HEK293T (cell line): ENCODE measurements at regions not wholly inside any gene's neighbourhood (a gene's known extent, or its start where the extent isn't known, plus 50 kb on each side); places are given as distances from the start of the nearest gene placed in this dataset.

Source experiments
- CTCF ChIA-PET: fragments of 350-600 bp; formaldehyde crosslinking; extraction: SDS; loops from one replicate; lab custom pipeline; 2021; ENCODE audit warnings: antibody characterized with exemption, inconsistent platforms; lab: Yijun Ruan, JAX
- POLR2A ChIA-PET: fragments of 350-600 bp; formaldehyde crosslinking; extraction: SDS; loops from one replicate; lab custom pipeline; 2020; ENCODE audit warnings: antibody characterized with exemption, inconsistent platforms; lab: Yijun Ruan, JAX
- DNase-seq: peaks from one replicate; pipeline ENCODE4 v3.0.0; 2012; ENCODE audit warnings: mixed read lengths; ENCODE audit errors: extremely low spot score
- ARNT ChIP-seq: fragments of 450-650 bp; IDR thresholded peaks from 2 replicates; pipeline ENCODE4 v1.6.1; 2017; ENCODE audit warnings: mild to moderate bottlenecking
- BHLHE40 ChIP-seq: fragments of 450-650 bp; IDR thresholded peaks from 2 replicates; pipeline ENCODE4 v1.6.1; 2016; ENCODE audit warnings: mild to moderate bottlenecking, moderate library complexity, borderline replicate concordance
- CTBP1 ChIP-seq: fragments of 450-650 bp; IDR thresholded peaks from 2 replicates; pipeline ENCODE4 v1.6.1; 2016; ENCODE audit warnings: borderline replicate concordance
- ELF4 ChIP-seq: fragments of 450-650 bp; IDR thresholded peaks from 2 replicates; pipeline ENCODE4 v1.6.1; 2017; ENCODE audit warnings: antibody characterized with exemption
- FOXA1 ChIP-seq: fragments of 450-650 bp; IDR thresholded peaks from 2 replicates; pipeline ENCODE4 v1.6.1; 2016; ENCODE audit warnings: mild to moderate bottlenecking
- FOXK2 ChIP-seq: fragments of 450-650 bp; IDR thresholded peaks from 2 replicates; pipeline ENCODE4 v1.6.1; 2016; ENCODE audit warnings: mild to moderate bottlenecking
- FOXM1 ChIP-seq: fragments of 450-650 bp; IDR thresholded peaks from 2 replicates; pipeline ENCODE4 v1.6.1; 2017; ENCODE audit warnings: mild to moderate bottlenecking, borderline replicate concordance
- HDGF ChIP-seq: fragments of 450-650 bp; IDR thresholded peaks from 2 replicates; pipeline ENCODE4 v1.6.1; 2017; ENCODE audit warnings: antibody characterized with exemption, borderline replicate concordance
- L3MBTL2 ChIP-seq: fragments of 450-650 bp; conservative IDR thresholded peaks from 2 replicates; pipeline ENCODE4 v1.6.1; 2016; ENCODE audit warnings: mild to moderate bottlenecking
- LEF1 ChIP-seq: fragments of 450-650 bp; IDR thresholded peaks from 2 replicates; pipeline ENCODE4 v1.6.1; 2017; ENCODE audit warnings: mild to moderate bottlenecking, borderline replicate concordance
- NFRKB ChIP-seq: fragments of 450-650 bp; IDR thresholded peaks from 2 replicates; pipeline ENCODE4 v1.6.1; 2016; ENCODE audit warnings: mild to moderate bottlenecking, moderate library complexity
- SP1 ChIP-seq: fragments of 450-650 bp; IDR thresholded peaks from 2 replicates; pipeline ENCODE4 v1.6.1; 2017
- SUZ12 ChIP-seq: fragments of 450-650 bp; IDR thresholded peaks from 2 replicates; pipeline ENCODE4 v1.6.1; 2016; ENCODE audit warnings: mild to moderate bottlenecking
- TARDBP ChIP-seq: fragments of 450-650 bp; IDR thresholded peaks from 2 replicates; pipeline ENCODE4 v1.6.1; 2016
- ZNF384 ChIP-seq: fragments of 450-650 bp; IDR thresholded peaks from 2 replicates; pipeline ENCODE4 v1.6.1; 2016
- TF ChIP-seq, protein P1 (sequence below): fragments of 450-650 bp; IDR thresholded peaks from 2 replicates; pipeline ENCODE4 v1.6.1; 2016

DNA sequence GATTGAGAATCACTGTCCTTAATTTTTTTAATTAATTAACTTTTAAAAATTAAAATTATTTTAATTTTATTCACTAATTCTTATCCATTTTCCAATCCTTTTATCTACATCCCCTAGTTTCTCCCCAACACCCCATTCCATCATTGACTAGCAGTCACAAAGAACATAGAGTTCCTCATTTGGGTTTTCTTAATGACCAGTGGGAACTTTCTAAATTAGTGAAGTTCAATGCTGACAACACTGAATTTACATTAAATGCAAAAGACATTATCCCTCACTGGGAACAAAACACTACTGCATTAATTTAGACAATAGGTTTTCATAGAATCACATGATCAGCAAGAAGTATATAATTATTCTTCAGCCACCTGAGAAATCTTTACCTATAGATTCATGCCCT is 80.6 kb upstream of the GLS start:
- CTCF ChIA-PET, result no interaction called here
- POLR2A ChIA-PET, result interaction anchor here (0.7 kb wide), 1 partner anchor 9 kb away, joined by 3 read pairs; no protein-coding TSS in a partner anchor
- no peak for DNase-seq
- TF ChIP-seq FOXA1 (no peak), FOXK2 (no peak), FOXM1 (no peak), SP1 (no peak), TARDBP (no peak), BHLHE40 (no peak), ELF4 (no peak), CTBP1 (no peak), ZNF384 (no peak), HDGF (no peak), LEF1 (no peak)
- TF ChIP-seq, protein P1, sequence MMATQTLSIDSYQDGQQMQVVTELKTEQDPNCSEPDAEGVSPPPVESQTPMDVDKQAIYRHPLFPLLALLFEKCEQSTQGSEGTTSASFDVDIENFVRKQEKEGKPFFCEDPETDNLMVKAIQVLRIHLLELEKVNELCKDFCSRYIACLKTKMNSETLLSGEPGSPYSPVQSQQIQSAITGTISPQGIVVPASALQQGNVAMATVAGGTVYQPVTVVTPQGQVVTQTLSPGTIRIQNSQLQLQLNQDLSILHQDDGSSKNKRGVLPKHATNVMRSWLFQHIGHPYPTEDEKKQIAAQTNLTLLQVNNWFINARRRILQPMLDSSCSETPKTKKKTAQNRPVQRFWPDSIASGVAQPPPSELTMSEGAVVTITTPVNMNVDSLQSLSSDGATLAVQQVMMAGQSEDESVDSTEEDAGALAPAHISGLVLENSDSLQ, result no peak

DNA sequence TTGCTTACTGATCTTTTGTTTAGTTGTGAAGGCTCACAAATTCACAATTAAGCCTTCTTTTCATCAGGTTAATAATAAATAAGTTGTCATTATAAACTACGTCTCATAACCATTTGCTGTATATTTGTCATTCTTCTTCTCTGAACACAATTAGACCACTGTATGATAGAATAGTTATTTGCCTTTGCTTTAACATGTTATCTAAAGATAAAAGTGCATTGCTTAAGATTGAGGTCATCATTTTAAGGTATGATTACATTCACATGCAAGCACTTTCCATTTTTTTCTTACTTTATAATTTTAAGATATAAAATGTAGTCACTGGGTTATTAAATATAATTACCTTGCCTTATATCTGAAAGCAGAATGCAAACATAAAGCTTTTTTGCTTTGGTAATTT is 80.1 kb upstream of the GLS start:
- DNase-seq, result no peak
- POLR2A ChIA-PET, result interaction anchor here (0.7 kb wide), 1 partner anchor 9 kb away, joined by 3 read pairs; no protein-coding TSS in a partner anchor
- CTCF ChIA-PET, result no interaction called here
- TF ChIP-seq L3MBTL2 (no peak), NFRKB (no peak), FOXM1 (no peak), FOXA1 (no peak), BHLHE40 (no peak), FOXK2 (no peak), CTBP1 (no peak), ELF4 (no peak), LEF1 (no peak), SUZ12 (no peak)

DNA sequence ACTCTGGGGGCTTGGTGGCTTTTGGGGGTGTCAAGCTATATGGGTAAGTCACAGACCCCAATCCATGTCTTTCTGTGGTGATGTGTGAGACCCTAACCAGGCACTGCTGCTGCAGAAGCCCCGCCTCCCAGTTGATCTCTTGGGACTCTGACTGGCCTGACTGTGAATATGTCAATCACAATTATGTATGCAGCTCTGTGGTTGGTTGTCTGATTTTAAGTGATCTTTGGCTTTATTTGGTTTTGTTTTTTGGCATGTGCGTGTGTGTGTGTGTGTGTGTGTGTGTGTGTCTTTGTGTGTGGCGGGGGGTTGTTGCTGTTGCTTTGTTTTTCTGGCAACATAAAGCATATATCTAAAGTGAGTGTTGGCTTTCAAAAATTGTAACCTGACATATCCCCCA is 78.5 kb upstream of the GLS start:
- ChIA-PET POLR2A (no interaction called here), CTCF (interaction anchor here (1.3 kb wide), 1 partner anchor 10 kb away, joined by 3 read pairs; no protein-coding TSS in a partner anchor)
- DNase-seq, result peak; percentile 22
- TF ChIP-seq, protein P1, result peak; percentile 91
- TF ChIP-seq FOXA1, result no peak
- TF ChIP-seq SUZ12, result no peak
- no peak for TF ChIP-seq ELF4
- TF ChIP-seq BHLHE40, result no peak
- TF ChIP-seq LEF1, result no peak
- TF ChIP-seq TARDBP, result no peak

DNA sequence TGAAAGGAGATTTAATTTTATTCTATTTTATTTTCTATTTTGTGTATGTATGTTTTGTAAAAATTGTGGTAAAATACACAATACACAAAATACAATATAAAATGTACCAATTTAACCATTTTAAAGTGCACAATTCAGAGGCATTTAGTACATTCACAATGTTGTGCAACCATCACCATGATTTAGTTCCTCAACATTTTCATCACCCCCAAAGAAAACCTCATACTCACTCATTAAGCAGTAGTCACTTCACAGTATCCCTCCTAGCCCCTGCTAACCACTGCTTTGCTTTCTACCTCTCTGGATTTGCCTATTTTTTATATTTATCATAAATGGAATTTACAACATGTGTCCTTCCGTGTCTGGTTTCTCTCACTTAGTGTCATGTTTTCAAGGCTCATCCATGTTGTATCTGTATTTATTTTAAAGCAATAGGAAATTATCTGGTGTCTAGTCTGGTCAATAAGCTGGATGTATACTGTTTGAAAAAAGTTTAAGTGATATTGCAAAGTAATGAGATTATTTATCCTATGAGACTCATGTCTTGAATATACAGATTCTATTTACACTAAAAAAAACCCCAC is 77.9 kb upstream of the GLS start:
- ChIA-PET POLR2A (no interaction called here), CTCF (no interaction called here)
- TF ChIP-seq NFRKB (no peak), CTBP1 (no peak), ELF4 (no peak), ARNT (no peak), FOXM1 (no peak), BHLHE40 (no peak), SUZ12 (no peak), FOXK2 (no peak)
- DNase-seq, result no peak

DNA sequence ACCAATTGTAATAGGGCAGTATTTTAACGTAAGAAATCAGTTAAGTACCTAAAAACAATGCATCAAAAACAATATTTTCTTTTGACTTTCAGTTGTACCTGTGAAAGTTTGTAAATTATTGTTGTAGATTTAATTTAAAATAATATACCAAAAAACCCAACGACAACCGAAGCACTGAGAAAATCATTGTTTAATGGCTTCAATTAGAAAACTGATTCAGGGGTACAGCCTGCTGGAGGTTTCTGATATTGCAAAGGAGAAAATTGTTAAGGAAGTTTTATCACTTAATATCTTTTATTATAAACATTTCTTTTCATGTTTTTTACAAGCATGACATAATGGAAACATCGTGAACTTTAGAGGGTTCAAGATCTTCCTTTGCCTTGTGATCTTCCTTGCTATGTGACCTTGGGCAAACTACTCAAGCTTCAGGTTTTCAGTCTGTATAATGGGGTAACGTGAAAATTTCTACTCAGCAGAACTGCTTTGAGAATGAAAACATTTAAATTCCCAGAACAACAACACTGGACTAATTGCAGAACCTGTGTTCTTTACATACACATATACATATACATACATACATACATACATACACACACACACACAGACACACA is 76.3 kb upstream of the GLS start:
- ChIA-PET POLR2A (no interaction called here), CTCF (no interaction called here)
- TF ChIP-seq NFRKB (no peak), ELF4 (no peak), FOXK2 (no peak), BHLHE40 (no peak), ZNF384 (no peak), SUZ12 (no peak), LEF1 (no peak), ARNT (no peak), TARDBP (no peak), FOXM1 (no peak), CTBP1 (no peak), L3MBTL2 (no peak), FOXA1 (no peak), SP1 (no peak)
- TF ChIP-seq, protein P1, result no peak
- DNase-seq, result no peak

DNA sequence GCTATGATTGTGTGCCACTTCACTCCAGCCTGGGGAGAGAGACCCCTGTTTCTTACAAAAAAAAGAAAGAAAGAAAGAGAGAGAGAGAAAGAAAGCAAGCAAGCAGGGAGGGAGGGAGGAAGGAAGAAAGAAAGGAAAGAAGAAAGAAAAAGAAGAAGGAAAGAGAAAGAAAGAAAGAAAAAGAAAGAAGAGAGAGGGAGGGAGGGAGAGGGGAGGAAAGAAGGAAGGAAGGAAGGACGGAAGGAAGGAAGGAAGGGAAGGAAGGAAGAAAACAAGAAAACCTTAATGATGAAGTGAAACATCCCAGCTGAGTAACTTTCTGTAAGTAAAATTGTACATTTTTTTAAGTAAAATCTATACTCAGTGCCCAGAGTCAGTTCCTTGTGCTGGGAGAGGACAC is 75.5 kb upstream of the GLS start:
- POLR2A ChIA-PET, result no interaction called here
- no peak for DNase-seq
- TF ChIP-seq FOXK2, result no peak
- no peak for TF ChIP-seq ARNT
- no peak for TF ChIP-seq FOXA1
- no peak for TF ChIP-seq L3MBTL2
- no peak for TF ChIP-seq NFRKB
- TF ChIP-seq ZNF384, result no peak
- TF ChIP-seq HDGF, result no peak
- TF ChIP-seq LEF1, result no peak
- no peak for TF ChIP-seq TARDBP
- TF ChIP-seq CTBP1, result no peak
- no peak for TF ChIP-seq BHLHE40
- TF ChIP-seq ELF4, result no peak
- no peak for TF ChIP-seq SUZ12
- CTCF ChIA-PET, result no interaction called here
